Testis (tissue), 2 donors: ENCODE measurements at regions not wholly inside any gene's neighbourhood (a gene's known extent, or its start where the extent isn't known, plus 50 kb on each side); places are given as distances from the start of the nearest gene placed in this dataset.

Source experiments
- POLR2A ChIP-seq: fragments of 450-650 bp; IDR thresholded peaks from one replicate; pipeline ENCODE4 v1.6.1; 2017; ENCODE audit warnings: antibody characterized with exemption, mild to moderate bottlenecking, moderate library complexity
- TF ChIP-seq, protein P1 (sequence below), 3 experiments: fragments of 450-650 bp in 2 of 3; fragments of 200-600 bp in 1 of 3; sonication (generic) in 1 of 3; IDR thresholded peaks; one replicate each; pipeline ENCODE4 v1.5.1; 2016 to 2019; ENCODE audit warnings: antibody characterized with exemption in 3 of 3, mild to moderate bottlenecking in 2 of 3, moderate library complexity in 1 of 3

DNA sequence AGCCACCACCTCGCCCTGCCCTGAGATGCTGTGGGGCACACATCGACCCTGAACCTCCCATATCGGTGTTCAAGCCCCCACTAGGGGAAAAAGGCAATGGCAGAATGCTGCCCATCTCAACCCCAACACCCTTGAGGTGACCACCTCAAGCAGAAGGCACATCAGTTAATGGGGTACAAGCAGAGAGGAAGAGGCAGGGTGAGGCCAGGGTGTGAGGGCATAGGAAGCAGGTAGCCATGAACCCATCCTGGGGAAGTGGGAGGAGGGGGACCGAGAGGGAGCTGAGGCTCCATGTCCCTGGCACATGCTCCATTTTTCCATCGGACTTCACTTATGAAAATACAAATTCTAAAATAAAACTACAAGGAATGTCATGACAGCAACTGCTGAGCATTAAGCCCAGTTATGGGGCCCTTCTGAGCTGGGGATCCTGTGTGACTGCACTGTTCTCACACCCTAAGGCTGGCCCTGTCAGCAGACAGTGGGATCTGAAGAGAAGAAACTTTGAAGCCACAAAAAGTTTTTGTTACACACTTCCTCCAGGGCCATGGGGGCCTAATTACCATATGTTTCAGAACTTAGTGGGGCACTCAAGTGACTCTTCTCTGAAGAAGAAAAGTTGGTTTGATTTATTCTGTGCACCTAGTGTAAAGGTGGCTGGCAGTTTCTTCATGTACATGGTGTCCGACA is 68.2 kb upstream of the FAM241A start:
- TF ChIP-seq, protein P1, sequence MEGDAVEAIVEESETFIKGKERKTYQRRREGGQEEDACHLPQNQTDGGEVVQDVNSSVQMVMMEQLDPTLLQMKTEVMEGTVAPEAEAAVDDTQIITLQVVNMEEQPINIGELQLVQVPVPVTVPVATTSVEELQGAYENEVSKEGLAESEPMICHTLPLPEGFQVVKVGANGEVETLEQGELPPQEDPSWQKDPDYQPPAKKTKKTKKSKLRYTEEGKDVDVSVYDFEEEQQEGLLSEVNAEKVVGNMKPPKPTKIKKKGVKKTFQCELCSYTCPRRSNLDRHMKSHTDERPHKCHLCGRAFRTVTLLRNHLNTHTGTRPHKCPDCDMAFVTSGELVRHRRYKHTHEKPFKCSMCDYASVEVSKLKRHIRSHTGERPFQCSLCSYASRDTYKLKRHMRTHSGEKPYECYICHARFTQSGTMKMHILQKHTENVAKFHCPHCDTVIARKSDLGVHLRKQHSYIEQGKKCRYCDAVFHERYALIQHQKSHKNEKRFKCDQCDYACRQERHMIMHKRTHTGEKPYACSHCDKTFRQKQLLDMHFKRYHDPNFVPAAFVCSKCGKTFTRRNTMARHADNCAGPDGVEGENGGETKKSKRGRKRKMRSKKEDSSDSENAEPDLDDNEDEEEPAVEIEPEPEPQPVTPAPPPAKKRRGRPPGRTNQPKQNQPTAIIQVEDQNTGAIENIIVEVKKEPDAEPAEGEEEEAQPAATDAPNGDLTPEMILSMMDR (IDR thresholded peaks at IDR 0.05), result no peak
- no peak for TF ChIP-seq POLR2A
